IPS-NIHi7 (cell line): ENCODE measurements at regions not wholly inside any gene's neighbourhood (a gene's known extent, or its start where the extent isn't known, plus 50 kb on each side); places are given as distances from the start of the nearest gene placed in this dataset.
"Not testable (repeated sequence)": the region's sequence is repeated elsewhere in the genome, so short reads cannot be mapped to it uniquely, and the experiment has no call there.

Experiments used
- DNase-seq: peaks from one replicate; pipeline ENCODE4 v3.0.0; 2012; ENCODE audit warnings: mixed read lengths; ENCODE audit errors: extremely low spot score

DNA sequence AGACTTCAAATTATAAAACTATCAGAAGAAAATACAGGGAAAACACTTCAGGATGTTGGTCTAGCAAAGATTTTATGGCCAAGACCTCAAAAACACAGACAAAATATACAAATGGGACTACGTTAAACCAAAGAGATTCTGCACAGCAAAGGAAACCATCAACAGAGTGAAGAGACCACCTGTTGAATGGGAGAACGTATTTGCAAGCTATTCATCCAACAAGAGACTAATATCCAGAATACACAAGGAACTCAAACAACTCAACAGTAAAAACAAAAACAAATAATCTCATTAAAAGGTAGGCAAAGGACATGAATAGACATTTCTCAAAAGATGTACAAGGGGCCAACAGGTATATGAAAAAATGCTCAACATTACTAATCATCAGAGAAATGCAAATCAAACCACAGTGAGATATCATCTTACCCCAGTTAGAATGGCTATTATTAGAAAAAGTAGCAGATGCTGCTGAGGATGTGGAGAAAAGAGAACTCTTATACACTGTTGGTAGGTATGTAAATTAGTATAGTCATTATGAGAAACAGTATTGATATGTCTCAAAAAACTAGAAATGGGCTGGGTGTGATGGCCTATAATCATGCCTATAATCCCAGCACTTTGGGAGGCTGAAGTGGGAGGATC, 112.6 kb downstream of the LRIG2 start:
- DNase-seq, result no peak

DNA sequence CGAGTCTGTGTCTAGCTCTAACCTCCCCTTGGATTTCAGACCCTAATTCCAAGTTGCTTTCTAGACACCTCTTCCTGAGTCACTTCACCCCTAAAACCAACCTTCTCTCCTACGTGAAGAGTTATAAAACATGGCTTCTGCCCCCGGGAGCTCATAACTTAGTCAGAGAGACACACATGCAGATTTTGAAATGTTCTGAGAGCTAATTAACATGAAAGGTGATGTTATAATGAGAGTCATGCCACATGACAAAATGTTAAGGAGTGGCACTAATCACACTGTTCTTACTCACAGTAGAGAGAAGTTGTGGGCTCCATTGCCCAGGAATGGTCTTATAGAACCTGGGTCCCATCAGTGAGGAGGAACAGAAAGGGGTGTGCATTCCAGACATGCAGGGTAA, 117.1 kb downstream of the LRIG2 start:
- no peak for DNase-seq

DNA sequence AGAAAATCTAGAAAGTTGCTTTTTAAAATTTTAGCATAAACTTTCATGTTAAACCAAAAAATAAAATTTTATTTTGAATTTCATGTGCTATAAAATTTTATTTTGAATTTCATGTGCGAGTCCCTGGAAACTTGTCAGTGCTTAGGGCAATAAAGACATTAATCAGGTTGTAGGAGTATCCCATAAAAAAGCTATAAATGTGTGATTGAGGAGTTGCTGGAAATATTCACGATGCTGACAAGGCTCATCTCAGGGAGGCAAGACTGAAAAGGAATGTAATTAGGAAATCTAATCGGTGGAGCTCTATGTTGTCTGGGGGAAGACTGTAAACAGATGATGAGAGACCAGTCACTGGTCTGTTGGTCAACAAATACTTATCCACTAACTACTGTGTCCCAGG, 117.9 kb downstream of the LRIG2 start:
- DNase-seq, result no peak

DNA sequence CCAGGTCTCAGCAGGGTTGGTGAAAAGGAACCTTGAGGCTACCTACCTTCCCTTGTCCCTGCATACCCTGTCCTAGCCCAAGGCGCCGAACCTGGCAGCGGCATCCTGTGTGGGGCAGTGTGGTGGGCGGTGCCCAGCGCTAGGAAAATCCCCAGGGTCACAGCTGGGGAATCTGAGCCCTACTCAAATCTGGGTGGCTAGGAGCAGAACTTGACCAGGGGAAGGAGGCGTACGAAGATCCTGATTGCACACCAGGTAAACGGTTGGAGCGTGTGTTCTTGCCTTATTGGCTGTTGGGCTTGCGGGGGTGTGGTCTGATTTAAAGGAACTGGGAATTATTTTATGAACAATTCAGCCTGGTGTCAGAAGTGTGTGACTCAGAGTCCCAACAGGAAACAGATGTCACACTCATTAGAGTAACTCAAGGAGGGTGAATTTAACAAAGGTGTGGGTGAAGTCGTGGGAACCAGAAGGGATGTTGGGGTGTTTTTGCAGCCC, 118.6 kb downstream of the LRIG2 start:
- DNase-seq, result no peak

DNA sequence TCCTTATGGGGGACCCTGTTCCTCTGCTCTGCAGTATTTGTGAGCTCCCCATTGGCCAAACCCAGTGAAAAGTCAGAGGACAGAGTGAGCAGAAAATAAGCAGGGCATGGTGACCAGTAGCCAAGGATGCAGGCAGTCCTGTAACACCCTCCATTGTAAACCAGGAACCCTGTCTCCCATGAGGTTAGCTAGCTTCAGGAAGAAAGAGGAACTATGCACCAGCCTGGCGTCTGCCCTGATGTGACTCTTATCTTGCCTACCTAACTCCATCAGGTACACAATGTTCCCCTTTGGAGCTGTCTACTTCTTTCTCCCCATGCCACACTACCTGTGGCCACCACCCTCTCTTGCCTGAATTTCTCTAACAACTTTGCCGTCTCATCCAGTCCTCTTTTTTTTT, 119.2 kb downstream of the LRIG2 start:
- DNase-seq, result no peak

DNA sequence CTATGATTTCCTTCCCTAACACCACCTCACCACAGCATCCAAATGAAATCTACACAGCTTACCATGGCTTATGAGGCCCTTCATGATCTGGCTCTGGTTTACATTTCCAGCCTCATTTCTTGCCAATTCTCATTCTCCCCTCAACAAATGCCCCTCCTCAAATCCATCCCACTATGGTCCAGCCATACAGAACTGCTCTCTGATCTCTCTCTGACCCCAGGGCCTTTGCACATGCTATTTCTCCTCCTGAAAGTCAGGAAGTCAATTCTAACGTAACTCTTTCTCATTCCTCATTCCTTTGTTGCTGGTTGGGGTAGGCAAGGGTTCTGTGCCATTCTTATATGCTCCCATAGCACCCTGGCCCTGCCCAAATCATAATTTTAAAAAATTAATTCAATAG, 120.0 kb downstream of the LRIG2 start:
- DNase-seq, result no peak

DNA sequence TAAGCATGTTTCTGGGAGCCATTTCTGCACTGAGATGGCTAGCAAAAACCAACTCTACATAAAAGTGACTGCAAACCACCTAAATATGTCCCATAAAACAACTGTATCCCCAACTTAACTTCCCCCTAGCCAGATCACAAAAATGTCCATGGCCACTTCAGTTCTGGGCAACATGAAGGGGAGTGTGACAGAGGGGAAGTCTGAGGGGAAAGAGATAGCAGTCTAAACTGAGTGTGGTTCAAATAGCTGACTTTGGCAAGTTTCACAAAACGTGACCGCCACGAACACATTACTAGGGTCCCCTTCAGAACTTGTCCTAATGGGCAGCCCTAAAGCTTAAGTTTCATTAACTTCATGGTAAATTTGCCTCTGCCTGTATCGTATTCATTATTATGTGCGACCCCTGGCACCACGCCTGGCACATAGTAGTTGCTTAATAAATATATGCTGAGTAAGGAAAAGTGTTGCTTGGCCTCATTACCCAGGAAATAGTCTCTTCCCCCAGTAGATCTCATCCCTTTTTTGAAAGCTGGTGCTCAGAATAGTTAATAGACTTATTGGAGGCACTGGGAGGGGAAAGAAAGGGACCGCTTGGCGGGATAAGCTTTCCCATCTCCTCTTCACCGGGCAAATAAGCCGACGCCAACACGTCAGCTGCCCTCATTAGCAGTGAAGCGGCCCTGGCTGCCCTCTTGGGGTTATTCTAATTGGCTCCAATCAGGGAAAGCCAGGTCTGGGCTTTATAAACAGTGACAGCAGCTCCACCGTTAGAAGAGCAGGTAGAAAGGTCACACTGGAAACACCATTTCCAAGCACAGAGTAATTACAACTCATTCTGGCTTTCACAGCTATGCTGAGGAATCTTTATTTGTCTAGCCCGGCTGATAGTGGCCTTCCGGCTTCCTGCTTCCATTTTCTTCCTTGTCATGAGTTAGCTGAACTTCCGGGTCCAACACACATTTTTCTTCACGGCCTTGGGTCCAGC, 122.1 kb downstream of the LRIG2 start:
- no peak for DNase-seq

DNA sequence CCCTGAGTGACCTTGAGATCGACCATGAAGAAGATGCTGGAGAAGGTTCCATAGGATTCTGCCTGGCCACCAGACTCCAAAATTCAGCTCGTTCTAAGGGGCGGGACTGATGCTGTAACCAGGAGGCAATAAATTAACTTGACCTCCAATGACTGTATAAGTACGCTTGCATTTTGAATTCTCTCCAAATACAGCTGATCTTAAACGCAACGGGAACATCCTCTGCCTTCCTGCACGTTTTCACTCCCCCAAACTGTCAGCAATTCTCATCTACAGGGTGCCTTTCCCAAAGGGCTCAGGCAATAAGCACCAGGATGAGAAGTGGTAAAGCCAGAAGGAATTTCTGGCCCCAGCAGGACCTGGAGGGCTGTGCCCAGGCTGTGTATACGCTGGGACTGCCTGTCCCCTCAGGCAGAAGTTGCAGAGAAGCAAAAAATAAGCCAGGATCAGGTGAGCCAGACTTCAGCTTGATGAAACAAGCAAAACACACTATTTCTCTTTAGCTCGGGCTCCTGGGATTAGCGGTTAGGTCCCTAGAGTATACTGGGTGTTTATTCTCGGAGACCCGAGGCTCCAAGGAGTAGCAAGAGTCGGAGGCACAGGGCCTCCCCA, 124.8 kb downstream of the LRIG2 start:
- no peak for DNase-seq

DNA sequence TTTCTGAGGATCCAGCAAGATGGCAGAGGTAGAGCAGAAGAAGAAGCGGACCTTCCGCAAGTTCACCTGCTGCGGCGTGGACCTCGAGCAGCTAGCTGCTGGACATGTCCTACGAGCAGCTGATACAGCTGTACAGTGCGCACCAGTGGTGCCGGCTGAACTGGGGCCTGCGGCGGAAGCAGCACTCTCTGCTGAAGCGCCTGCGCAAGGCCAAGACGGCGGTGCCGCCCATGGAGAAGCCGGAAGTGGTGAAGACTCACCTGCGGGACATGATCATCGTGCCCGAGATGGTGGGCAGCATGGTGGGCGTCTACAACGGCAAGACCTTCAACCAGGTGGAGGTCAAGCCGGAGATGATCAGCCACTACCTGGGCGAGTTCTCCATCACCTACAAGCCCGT, 125.8 kb downstream of the LRIG2 start:
- DNase-seq, result no peak

DNA sequence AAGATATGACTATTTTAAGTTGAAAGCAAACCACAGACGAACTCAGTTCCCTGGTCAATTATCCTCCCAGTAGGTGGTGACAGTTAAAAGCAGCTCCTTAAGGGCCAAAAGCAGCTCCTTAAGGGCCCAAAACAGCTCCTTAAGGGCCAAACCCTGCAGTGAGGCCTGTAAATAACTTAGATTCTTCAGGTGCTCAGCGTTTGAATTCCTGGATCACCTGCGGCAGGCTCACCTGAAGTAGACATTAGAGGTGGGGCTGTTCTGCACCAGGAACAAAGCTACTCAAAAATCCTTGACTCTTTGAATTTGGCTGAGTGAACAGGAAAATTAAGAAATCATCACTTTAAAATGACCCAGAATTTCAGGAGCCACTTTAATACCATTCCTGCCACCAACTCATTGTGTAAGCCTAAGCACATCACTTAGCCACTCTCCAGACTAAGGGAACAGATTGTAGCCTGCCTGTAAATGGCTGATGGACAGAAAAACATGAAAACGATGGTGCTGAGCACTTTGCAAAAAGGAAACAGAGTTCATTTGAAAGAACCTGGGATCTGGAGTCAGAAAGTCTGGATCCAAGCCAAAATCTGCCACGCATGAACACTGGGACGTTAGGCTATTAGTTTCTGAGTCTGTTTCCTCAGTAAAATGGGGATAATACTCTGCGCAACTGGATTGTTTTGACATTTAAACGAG, 126.9 kb downstream of the LRIG2 start:
- peak; percentile 56 for DNase-seq

DNA sequence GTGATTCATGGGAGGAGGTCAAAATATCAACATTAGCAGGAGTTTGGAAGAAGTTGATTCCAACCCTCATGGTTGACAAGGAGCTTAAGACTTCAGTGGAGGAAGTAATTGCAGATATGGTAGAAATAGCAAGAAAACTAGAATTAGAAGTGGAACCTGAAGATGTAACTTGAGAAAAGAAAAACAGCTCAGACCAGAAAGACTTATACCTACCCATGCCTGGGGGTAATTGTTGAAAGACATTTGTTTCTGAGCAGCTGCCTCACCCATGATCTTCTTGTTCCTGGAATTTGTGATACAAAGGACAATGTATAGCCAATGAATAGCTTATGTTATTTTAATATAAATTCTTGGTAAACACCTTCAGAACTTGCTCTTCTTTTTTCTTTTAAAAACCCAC, 128.6 kb downstream of the LRIG2 start:
- no peak for DNase-seq

DNA sequence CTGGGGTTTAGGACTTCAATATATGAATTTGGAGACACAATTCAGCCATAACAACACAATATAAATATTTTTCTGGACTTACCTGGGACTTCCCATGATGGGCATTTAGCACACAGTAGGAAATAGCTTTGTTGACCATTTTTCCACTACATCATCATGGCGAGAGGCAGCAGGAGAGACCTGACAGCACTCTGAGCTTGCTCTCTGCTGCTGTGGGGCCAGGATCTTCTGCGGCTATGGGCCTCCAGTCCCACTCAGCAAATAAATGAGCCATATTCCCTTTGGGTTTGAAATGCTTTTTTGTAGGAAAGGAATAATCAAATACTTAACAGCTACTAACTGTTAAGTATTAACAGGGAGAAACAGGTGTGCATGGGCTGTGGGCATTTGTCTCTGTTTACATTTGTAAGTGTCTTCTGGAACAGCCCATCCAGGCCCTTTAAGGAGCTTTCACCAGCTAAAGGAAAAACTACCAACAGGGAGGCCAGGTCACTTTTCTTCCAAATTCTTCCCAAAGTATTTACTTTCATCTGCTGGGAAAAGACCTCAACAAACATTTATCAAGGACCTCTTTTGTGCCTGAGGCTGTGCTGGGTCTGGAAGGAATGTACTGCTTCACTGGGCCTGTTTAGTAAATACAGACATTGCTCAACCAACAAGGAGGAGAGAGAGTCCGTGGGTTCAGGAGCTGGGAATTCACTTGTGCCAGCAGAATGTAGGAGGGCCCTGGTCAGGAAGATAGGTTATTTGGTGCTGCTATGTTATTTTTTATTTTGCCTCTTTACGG, 133.2 kb downstream of the LRIG2 start:
- no peak for DNase-seq

DNA sequence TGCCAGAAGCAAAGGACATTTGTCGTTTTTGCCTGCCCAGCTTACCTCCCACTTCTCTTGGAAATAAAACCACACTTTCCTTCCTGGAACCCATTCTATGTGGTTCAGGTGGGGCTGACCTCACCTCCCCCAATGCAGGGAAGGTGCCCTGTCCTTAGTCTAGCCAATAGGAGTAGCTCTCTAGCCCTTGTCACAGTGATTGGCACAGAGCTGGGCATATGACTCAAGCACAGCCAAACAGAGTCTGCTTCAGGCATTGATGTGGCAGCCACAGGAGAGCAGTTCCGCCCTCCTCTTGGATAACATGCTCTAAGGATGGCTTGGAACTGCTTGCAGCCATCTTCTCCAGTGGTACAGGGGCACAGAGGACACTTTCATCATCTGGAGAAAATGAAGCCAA, 134.0 kb downstream of the LRIG2 start:
- no peak for DNase-seq

DNA sequence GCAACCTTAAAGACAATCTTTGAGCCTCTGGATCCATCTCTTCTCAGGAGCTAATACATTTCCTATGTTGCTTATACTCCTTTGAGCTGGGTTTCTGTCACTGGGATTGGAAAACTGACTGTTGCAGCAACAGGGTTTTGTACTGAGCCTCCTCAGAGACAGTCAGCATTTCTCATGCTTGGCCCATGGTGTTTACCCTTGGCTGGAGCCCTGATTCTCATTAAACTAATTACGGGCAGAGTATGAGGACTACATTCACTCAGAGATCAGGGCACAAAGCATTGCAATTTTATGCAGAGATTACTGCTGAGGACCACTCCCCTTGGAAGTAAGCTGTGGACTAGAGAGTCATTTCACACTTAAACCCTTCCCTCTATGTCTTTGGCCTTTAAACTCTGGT, 134.5 kb downstream of the LRIG2 start:
- no peak for DNase-seq

DNA sequence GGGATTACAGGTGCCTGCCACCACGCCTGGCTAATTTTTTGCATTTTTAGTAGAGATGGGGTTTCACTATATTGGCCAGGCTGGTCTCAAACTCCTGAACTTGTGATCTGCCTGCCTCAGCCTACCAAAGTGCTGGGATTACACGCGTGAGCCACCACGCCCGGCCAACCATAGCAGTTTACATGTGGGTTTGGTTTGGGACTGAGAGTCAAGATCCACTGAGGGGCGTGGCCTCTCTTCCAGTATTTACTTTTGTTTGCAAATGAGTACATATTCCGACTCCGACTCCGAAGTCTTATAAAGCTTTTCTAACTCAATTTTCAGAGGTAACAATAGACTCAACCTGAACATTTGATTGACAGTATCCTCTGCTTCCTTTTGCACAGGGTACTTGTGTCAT, 135.4 kb downstream of the LRIG2 start:
- not testable (repeated sequence) for DNase-seq

DNA sequence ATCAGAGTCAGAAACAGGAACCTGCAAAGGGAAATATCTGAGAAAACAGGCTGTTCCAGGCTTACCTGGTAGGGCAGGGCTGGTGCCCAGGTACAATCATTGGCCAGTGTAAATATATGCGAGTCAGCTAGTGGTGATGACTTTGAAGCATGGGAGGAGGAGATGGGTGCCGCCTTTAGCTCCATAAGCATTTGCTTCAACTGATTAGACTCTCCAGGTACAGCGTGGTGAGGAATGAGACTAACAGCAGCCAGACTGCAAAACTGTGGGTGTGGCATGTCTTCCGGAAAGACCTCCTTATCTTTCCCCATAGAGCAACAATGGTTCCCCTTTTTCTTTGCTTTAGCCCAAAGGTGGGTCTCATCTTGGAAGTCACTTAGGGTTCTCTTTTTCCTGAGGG, 137.2 kb downstream of the LRIG2 start:
- no peak for DNase-seq

DNA sequence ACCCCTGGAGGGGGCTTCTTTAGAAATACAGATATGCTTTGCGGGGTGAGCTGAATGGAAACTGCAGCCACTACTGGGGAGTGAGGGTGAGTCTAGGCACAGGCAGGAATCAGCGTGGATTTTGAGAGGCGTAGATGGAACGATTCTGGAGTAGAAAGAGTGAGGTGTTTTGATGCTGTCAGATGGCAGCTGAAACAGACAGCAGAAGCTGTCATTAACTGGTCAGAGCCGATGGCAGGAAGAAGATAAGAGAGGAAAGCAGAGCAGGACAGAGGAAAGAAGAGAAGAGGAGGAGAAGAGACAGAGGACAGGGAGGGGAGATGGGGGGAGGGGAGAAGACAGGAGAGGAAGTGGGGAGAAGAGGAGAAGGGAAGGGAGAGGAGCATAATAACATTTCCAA, 138.5 kb downstream of the LRIG2 start:
- DNase-seq, result no peak

DNA sequence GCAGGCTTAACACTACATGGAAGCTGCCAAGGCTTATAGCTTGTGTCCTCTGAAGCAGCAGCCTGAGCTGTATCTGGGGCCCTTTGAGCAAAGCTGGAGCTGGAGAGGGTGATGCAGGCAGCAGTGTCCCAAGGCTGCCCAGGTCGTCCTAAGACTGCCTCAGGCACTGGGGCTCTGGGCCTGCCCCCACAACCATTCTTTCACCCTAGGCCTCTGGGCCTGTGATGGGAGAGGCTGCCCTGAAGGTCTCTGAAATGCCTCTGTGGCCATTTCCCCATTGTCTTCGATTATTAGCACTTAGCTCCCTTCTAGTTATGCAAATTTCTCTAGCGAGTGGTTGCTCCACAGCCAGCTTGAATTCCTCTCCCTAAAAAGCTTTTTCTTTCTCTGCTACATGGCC, 142.0 kb downstream of the LRIG2 start:
- DNase-seq, result no peak

DNA sequence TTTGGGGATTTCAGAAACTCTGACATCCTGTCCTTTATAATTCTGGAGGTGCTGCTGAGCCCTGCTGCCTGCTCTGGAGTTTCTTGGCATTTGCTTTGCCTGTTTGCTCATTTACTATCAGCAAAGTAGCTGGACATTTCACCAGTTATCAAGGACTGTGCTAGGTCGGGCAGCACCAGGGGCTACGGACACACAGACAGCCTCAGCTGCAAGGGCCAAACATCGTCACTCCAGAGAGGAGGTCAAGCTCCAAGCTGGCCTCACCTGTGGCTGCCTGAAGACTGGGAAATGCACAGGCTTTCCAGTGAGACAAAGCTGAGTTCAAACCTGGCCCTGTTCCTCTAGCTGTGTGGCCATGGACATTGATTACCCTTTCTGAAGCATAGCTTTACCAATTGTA, 143.7 kb downstream of the LRIG2 start:
- DNase-seq, result no peak

DNA sequence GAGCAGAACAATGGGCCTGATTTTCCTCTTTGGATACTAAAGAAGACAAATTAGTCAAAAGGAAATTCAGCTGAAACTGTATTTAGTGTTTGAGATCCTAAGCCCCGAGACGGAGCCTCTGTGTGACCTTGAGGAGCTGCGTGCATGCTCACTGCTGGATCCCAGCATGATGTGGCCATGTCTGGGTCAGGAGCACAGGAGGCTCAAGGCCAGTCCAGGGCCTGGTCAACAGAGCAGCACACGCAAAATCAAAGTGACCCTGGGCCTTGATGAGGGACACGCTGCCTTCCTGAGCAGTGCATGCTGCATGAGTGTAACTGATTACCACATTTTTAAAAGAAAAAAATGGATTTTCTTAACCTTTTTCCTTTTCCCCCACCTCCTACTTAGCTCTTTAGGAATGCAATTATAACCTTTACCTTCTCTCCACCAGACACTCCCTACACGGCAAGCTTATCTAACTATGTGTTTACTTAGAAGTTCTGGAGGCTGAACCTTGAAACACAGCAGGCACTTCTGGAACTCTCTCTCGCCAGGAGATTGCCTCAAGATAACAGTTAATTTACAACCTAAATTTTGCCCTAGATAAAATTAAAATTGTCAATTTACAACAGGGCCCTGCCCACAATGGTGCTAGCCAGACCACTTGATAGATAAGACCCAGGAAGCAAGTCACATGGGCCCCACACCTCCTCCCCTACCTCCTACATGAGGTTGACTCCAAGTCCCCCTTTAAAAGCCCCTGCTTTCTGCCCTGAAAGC, 144.6 kb downstream of the LRIG2 start:
- DNase-seq, result no peak
